Psoas muscle (tissue), 7 donors: ENCODE measurements at regions not wholly inside any gene's neighbourhood (a gene's known extent, or its start where the extent isn't known, plus 50 kb on each side); places are given as distances from the start of the nearest gene placed in this dataset.
"Not testable (repeated sequence)": the region's sequence is repeated elsewhere in the genome, so short reads cannot be mapped to it uniquely, and the experiment has no call there.

ENCODE experiments used
- ATAC-seq, 4 donors: fragments of 200-7000 bp; cut with Tn5 transposase; one replicate each; pipeline ENCODE4 v1.9.1; 2020; ENCODE audit warnings: moderate library complexity in 3 of 4, mild to moderate bottlenecking in 2 of 4
- DNase-seq, 2 donors: peaks; one replicate each; pipeline ENCODE4 v3.0.0-alpha.2; 2020
- H3K27ac ChIP-seq: fragments of 200-600 bp; one replicate; pipeline ENCODE4 v1.8.0; 2022
- H3K27me3 ChIP-seq, 3 donors: fragments of 200-600 bp in 1 of 3; one replicate each; pipeline versions ENCODE4 v1.6.1 to v1.8.0; 2013 to 2022; ENCODE audit warnings: low read length in 2 of 3, mild to moderate bottlenecking in 2 of 3, moderate library complexity in 1 of 3; ENCODE audit not compliant: insufficient read depth in 3 of 3
- H3K36me3 ChIP-seq, 2 donors: fragments of 200-600 bp in 1 of 2; one replicate each; pipeline versions ENCODE4 v1.6.1 to v1.8.0; 2013 to 2022; ENCODE audit warnings: low read depth in 1 of 2, mild to moderate bottlenecking in 1 of 2, moderate library complexity in 1 of 2; ENCODE audit not compliant: insufficient read depth in 1 of 2
- H3K4me1 ChIP-seq: fragments of 200-600 bp; one replicate; pipeline ENCODE4 v1.8.0; 2022
- H3K4me3 ChIP-seq: fragments of 200-600 bp; one replicate; pipeline ENCODE4 v1.8.0; 2022; ENCODE audit warnings: mild to moderate bottlenecking
- H3K9me3 ChIP-seq: fragments of 200-600 bp; one replicate; pipeline ENCODE4 v1.8.0; 2022
- WGBS, 3 donors: extraction: QIAGEN DNeasy Blood & Tissue Kit; methylation state at CpG; one replicate each; pipeline versions ENCODE4 v1.1.6 to v1.1.7; 2013; 5-methylcytosine and 5-hydroxymethylcytosine counted together
- intact Hi-C, 2 donors: fragments of 100-400 bp; cut with DNase I; formaldehyde crosslinking; loops; one replicate each; pipeline versions ENCODE4 v1.11.0 to v1.14.2; 2022
- TF ChIP-seq, protein P1 (sequence below): fragments of 200-600 bp; IDR thresholded peaks from one replicate; pipeline ENCODE4 v1.8.0; 2022; ENCODE audit warnings: antibody characterized with exemption
- donor health status: healthy with polysubstance abuse.
- donor health status: DM: no; HTN: no; CAD: no; lungs with moderate emphysema.
- donor health status: Bipolar disorder and iron deficiency.
- donor health status: healthy.
- donor health status: DM: yes; HTN: yes; CAD: no.
- donor health status: DM: no; HTN: no; CAD: no.
- donor health status: DM: yes; HTN: yes; CAD: no.

DNA sequence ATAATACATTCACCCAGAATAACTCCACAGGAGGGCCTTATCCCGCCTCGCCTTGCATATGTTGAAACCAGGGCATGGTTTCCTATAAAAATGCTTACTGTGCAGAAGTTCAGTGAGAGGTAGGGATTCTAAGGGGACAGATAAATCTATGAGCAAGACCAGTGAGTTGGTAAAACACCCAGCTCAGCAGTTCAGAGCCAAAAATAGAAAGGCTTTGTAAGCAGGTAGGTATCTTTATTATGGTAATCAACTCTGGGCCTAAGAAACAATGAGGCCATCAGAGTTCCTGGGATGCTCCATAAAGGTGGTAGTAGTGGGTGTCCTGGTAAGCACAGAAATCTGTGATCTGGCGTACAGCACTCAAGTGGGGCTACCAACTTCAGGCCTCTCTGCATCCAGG lies 549.4 kb upstream of the CDH5 start:
- intact Hi-C loops = no loop called here
- H3K27ac ChIP-seq = no peak overlapping the region
- H3K36me3 ChIP-seq = no peaks in the 10 kb centered on the region
- peaks cover 0 to 3% (median 0%) of the 10 kb centered on the region in 3 donors for H3K27me3 ChIP-seq
- TF ChIP-seq, protein P1, sequence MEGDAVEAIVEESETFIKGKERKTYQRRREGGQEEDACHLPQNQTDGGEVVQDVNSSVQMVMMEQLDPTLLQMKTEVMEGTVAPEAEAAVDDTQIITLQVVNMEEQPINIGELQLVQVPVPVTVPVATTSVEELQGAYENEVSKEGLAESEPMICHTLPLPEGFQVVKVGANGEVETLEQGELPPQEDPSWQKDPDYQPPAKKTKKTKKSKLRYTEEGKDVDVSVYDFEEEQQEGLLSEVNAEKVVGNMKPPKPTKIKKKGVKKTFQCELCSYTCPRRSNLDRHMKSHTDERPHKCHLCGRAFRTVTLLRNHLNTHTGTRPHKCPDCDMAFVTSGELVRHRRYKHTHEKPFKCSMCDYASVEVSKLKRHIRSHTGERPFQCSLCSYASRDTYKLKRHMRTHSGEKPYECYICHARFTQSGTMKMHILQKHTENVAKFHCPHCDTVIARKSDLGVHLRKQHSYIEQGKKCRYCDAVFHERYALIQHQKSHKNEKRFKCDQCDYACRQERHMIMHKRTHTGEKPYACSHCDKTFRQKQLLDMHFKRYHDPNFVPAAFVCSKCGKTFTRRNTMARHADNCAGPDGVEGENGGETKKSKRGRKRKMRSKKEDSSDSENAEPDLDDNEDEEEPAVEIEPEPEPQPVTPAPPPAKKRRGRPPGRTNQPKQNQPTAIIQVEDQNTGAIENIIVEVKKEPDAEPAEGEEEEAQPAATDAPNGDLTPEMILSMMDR = no peak
- DNase-seq (no peak), ATAC-seq (no peak)
- no peaks in the 10 kb centered on the region for H3K4me1 ChIP-seq
- 97 to 98% (median 97%) methylated on average over 3 of the region's 3 CpGs for WGBS, 3 donors
- no peak overlapping the region for H3K4me3 ChIP-seq
- H3K9me3 ChIP-seq = no peaks in the 10 kb centered on the region

DNA sequence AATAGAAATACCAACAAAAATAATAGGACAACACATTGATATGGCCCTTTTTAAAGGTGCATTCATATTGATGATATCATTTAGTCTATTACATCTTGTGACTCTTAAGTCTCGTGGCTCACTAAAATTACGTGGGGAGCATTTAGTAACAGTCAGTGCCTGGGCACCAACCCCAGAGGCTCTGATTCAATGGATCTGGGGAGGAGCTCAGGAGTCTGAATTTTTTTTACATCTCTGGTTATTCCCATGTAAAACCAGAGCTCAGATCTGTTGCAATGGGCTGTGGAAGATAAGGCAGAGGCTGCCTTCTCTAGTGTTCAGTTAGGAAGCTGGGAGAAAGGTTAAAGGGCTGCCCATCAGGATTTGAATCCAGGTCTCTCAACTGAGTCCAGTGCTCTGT lies 549.9 kb upstream of the CDH5 start:
- Histone ChIP-seq H3K27me3 (peaks cover 0 to 3% (median 0%) of the 10 kb centered on the region in 3 donors), H3K9me3 (no peaks in the 10 kb centered on the region), H3K36me3 (no peaks in the 10 kb centered on the region), H3K4me3 (no peak overlapping the region), H3K27ac (no peak overlapping the region), H3K4me1 (no peaks in the 10 kb centered on the region)
- WGBS, 3 donors = 73 to 90% (median 87%) methylated on average over 2 of the region's 2 CpGs
- DNase-seq = no peak
- intact Hi-C loops = no loop called here
- no peak for ATAC-seq
- TF ChIP-seq, protein P1 = no peak

DNA sequence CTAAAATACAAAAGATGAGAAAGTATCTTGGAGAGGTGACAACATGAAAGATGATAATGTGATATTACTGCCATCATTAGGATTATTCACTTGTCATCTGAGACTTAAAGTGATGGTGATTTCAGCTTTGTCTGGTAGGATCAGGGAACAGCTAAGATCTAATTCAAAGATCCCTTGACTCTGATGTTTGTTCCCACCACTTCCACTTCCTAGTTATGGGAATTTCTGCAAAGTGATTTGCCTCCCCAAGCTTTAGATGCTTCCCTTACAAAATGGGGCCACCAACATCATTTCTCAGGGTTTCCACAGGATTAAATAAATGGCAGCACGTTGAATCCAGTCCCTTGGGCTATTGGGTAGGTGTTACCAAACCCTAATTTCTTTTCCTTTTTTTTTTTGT lies 550.8 kb upstream of the CDH5 start:
- WGBS, 3 donors = 60 to 67% (median 60%) methylated on average over 1 of the region's 1 CpG

DNA sequence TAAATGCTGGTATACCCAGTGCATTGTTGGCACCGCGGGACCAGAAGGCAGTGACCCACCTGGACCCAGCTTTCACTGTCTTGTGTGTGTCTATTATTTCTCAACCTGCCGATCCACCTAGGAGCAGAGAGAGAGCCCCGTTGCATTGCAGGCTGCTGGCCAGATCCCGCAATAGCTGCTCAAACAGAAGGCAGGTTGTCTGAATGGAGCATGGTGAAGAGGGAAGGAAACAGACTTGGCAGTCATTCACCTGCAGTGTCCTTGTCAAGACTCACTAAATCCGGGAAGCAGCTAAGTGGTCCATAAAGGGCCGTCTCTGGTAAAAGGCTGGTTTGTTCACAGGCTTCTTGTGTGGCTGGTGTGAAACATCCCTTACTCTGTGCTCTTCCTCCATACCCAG lies 552.6 kb upstream of the CDH5 start:
- H3K36me3 ChIP-seq, H3K9me3 ChIP-seq, DNase-seq, intact Hi-C loops, H3K27me3 ChIP-seq, H3K27ac ChIP-seq, H3K4me1 ChIP-seq, ATAC-seq, H3K4me3 ChIP-seq: not testable (repeated sequence)
- WGBS, 3 donors = 75 to 79% (median 75%) methylated on average over 7 of the region's 7 CpGs

More for the DNA sequence above, 550.8 kb upstream of the CDH5 start:
- Histone ChIP-seq H3K4me1 (no peaks in the 10 kb centered on the region), H3K4me3 (no peak overlapping the region), H3K9me3 (no peaks in the 10 kb centered on the region), H3K27me3 (peaks cover 0 to 3% (median 0%) of the 10 kb centered on the region in 3 donors), H3K36me3 (no peaks in the 10 kb centered on the region), H3K27ac (no peak overlapping the region)
- TF ChIP-seq, protein P1 = no peak
- DNase-seq (no peak), ATAC-seq (no peak)
- intact Hi-C loops = no loop called here

DNA sequence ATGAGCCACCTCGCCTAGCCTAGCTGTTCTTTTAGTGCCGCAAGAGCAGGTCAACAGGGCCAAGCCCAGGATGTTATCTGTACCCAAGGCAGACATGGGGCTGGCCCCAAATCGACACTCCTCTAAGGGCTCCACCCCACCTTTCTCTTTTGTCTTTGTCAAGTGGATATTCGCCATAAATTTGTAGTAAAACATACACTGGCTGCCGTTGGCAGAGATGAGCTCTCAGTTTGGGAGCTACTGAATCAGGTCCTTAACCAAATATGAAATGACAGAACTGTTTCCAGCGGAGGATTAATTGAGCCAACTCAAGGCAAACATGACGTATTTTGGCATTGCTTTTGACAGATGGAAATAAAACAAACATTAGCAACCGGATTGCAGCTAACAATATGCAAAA lies 556.9 kb upstream of the CDH5 start:
- intact Hi-C loops = no loop called here
- ATAC-seq = no peak

More for the DNA sequence above, 556.9 kb upstream of the CDH5 start:
- no peak for DNase-seq
- TF ChIP-seq, protein P1 = no peak
- H3K36me3 ChIP-seq = no peaks in the 10 kb centered on the region
- no peak overlapping the region for H3K4me3 ChIP-seq
- H3K4me1 ChIP-seq = no peaks in the 10 kb centered on the region
- H3K9me3 ChIP-seq = no peaks in the 10 kb centered on the region
- no peaks in the 10 kb centered on the region for H3K27me3 ChIP-seq
- no peak overlapping the region for H3K27ac ChIP-seq
- 60 to 69% (median 65%) methylated on average over 8 of the region's 8 CpGs for WGBS, 3 donors
